PC-3 (cell line): ENCODE measurements at regions not wholly inside any gene's neighbourhood (a gene's known extent, or its start where the extent isn't known, plus 50 kb on each side); places are given as distances from the start of the nearest gene placed in this dataset.

ENCODE experiments used
- EZH2 ChIP-seq: fragments of 300-600 bp; sonication (generic); IDR thresholded peaks from one replicate; pipeline ENCODE4 v1.6.1; 2017; ENCODE audit warnings: antibody characterized with exemption, mild to moderate bottlenecking, low read length; ENCODE audit not compliant: unreplicated experiment
- EZH2phosphoT487 ChIP-seq: fragments of 300-600 bp; sonication (generic); IDR thresholded peaks from 2 replicates; pipeline ENCODE4 v1.6.1; 2018; ENCODE audit warnings: mild to moderate bottlenecking, antibody characterized with exemption, low read length, borderline replicate concordance
- TF ChIP-seq, protein P1 (sequence below): fragments of 300-600 bp; sonication (generic); conservative IDR thresholded peaks from 2 replicates; pipeline ENCODE4 v1.5.1; 2017; ENCODE audit warnings: antibody characterized with exemption, low read depth, mild to moderate bottlenecking, low read length

- TF ChIP-seq, protein P1, sequence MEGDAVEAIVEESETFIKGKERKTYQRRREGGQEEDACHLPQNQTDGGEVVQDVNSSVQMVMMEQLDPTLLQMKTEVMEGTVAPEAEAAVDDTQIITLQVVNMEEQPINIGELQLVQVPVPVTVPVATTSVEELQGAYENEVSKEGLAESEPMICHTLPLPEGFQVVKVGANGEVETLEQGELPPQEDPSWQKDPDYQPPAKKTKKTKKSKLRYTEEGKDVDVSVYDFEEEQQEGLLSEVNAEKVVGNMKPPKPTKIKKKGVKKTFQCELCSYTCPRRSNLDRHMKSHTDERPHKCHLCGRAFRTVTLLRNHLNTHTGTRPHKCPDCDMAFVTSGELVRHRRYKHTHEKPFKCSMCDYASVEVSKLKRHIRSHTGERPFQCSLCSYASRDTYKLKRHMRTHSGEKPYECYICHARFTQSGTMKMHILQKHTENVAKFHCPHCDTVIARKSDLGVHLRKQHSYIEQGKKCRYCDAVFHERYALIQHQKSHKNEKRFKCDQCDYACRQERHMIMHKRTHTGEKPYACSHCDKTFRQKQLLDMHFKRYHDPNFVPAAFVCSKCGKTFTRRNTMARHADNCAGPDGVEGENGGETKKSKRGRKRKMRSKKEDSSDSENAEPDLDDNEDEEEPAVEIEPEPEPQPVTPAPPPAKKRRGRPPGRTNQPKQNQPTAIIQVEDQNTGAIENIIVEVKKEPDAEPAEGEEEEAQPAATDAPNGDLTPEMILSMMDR: no peak
- TF ChIP-seq EZH2 (no peak), EZH2phosphoT487 (no peak)
Observed at GRCh38 chr14:66420251-66421006, 65.7 kb upstream of the CCDC196 start.
